H1 (cell line): ENCODE measurements at regions not wholly inside any gene's neighbourhood (a gene's known extent, or its start where the extent isn't known, plus 50 kb on each side); places are given as distances from the start of the nearest gene placed in this dataset.

Experiments
- EZH2 ChIP-seq: fragments of 200-600 bp; sonication (generic); IDR thresholded peaks from 2 replicates; pipeline ENCODE4 v1.7.1; 2012; ENCODE audit warnings: low read depth, mild to moderate bottlenecking, moderate library complexity, low read length, inconsistent platforms; ENCODE audit not compliant: severe bottlenecking
- JUND ChIP-seq: IDR thresholded peaks from 2 replicates; pipeline ENCODE4 v1.6.1; 2011; ENCODE audit warnings: mild to moderate bottlenecking, improper control_type of control experiment, low read length
- RXRA ChIP-seq: IDR thresholded peaks from 2 replicates; pipeline ENCODE4 v1.6.1; 2011; ENCODE audit warnings: low read depth, mild to moderate bottlenecking, low read length, moderate library complexity; ENCODE audit not compliant: insufficient read depth
- TAF1 ChIP-seq: IDR thresholded peaks from 2 replicates; pipeline ENCODE4 v1.6.1; 2011; ENCODE audit warnings: mild to moderate bottlenecking, low read depth, low read length
- TAF7 ChIP-seq: optimal IDR thresholded peaks from 2 replicates; pipeline ENCODE3; 2011; ENCODE audit warnings: low read depth, mild to moderate bottlenecking, inconsistent platforms, low read length, moderate library complexity, borderline replicate concordance
- TCF12 ChIP-seq: IDR thresholded peaks from 2 replicates; pipeline ENCODE4 v1.6.1; 2011; ENCODE audit warnings: low read depth, mild to moderate bottlenecking, low read length

GRCh38 chr2:75846683-75847190, 136.0 kb upstream of the GCFC2 start (continued):
- no peak for TF ChIP-seq TAF7
- TF ChIP-seq TCF12: no peak
- no peak for TF ChIP-seq TAF1
- no peak for TF ChIP-seq EZH2
- no peak for TF ChIP-seq RXRA
- no peak for TF ChIP-seq JUND
